ENCODE measurements at regions not wholly inside any gene's neighbourhood (a gene's known extent, or its start where the extent isn't known, plus 50 kb on each side); places are given as distances from the start of the nearest gene placed in this dataset.

- TF ChIP-seq CTCF (conservative IDR thresholded peaks at IDR 0.05; ENCODE audit: low read depth, low read length) (no peak), EZH2 (IDR thresholded peaks at IDR 0.05; ENCODE audit: borderline replicate concordance, low read depth, low read length, poor library complexity, severe bottlenecking) (no peak)
Measured at GRCh38 chr9:13383855-13384254, 104.4 kb upstream of the MPDZ start.

All from A673 (cell line).